Stimulated activated naive CD8-positive, alpha-beta T cell treated with anti-CD3 and anti-CD28 coated beads, Interleukin-15, amount 100 ng/mL, for 72 hours (primary cell): ENCODE measurements at regions not wholly inside any gene's neighbourhood (a gene's known extent, or its start where the extent isn't known, plus 50 kb on each side); places are given as distances from the start of the nearest gene placed in this dataset.

Experiments
- ATAC-seq: fragments of 150-1000 bp; cut with Tn5 transposase; 2 replicates; pipeline ENCODE4 v1.10.0; 2021; ENCODE audit warnings: mild to moderate bottlenecking, moderate library complexity
- DNase-seq, 2 donors: peaks; one replicate each; pipeline ENCODE4 v3.0.0; 2021 to 2022
- H3K27ac Mint-ChIP-seq, 2 donors: one replicate each; pipeline ENCODE4 v1.8.0; 2022; ENCODE audit warnings: mild to moderate bottlenecking in 2 of 2, mixed read lengths in 2 of 2, moderate library complexity in 2 of 2
- H3K27me3 Mint-ChIP-seq: one replicate; pipeline ENCODE4 v1.8.0; 2022; ENCODE audit warnings: mixed read lengths
- H3K4me1 Mint-ChIP-seq: one replicate; pipeline ENCODE4 v1.8.0; 2022; ENCODE audit warnings: mild to moderate bottlenecking, mixed read lengths
- H3K4me3 Mint-ChIP-seq, 2 donors: one replicate each; pipeline ENCODE4 v1.8.0; 2022; ENCODE audit warnings: mild to moderate bottlenecking in 2 of 2, mixed read lengths in 2 of 2, moderate library complexity in 1 of 2
- H3K9me3 Mint-ChIP-seq, 2 donors: one replicate each; pipeline ENCODE4 v1.8.0; 2022; ENCODE audit warnings: mixed read lengths in 2 of 2

GRCh38 chr2:236803621-236804020 is 234.0 kb downstream of the ACKR3 start:
- Mint-ChIP-seq H3K27me3 (peaks cover 28% of the 10 kb centered on the region), H3K4me3 (no peak overlapping the region), H3K9me3 (peaks cover 14 to 16% of the 10 kb centered on the region in 2 donors), H3K4me1 (no peaks in the 10 kb centered on the region), H3K27ac (no peak overlapping the region)
- DNase-seq, result no peak
- no peak for ATAC-seq

- ATAC-seq (no peak), DNase-seq (no peak)
- H3K27ac Mint-ChIP-seq, result no peak overlapping the region
- H3K27me3 Mint-ChIP-seq, result peaks cover 28% of the 10 kb centered on the region
- H3K4me3 Mint-ChIP-seq, result no peak overlapping the region
- peaks cover 16 to 21% of the 10 kb centered on the region in 2 donors for H3K9me3 Mint-ChIP-seq
- no peaks in the 10 kb centered on the region for H3K4me1 Mint-ChIP-seq
Observed at GRCh38 chr2:236805800-236806531, 236.3 kb downstream of the ACKR3 start.

GRCh38 chr2:236809716-236810115 is 240.1 kb downstream of the ACKR3 start:
- Mint-ChIP-seq H3K27me3 (peaks cover 9% of the 10 kb centered on the region), H3K4me3 (no peak overlapping the region), H3K9me3 (peaks cover 13 to 20% of the 10 kb centered on the region in 2 donors), H3K4me1 (no peaks in the 10 kb centered on the region), H3K27ac (no peak overlapping the region)
- DNase-seq (no peak), ATAC-seq (no peak)

- no peaks in the 10 kb centered on the region for H3K4me1 Mint-ChIP-seq
- H3K27ac Mint-ChIP-seq, result no peak overlapping the region
- H3K27me3 Mint-ChIP-seq, result peaks cover 4% of the 10 kb centered on the region
- DNase-seq, result no peak
- ATAC-seq, result no peak
- H3K9me3 Mint-ChIP-seq, result peaks cover 9 to 20% of the 10 kb centered on the region in 2 donors
- H3K4me3 Mint-ChIP-seq, result no peak overlapping the region
Observed at GRCh38 chr2:236811062-236811656, 241.5 kb downstream of the ACKR3 start.

GRCh38 chr2:236813766-236814165 is 244.1 kb downstream of the ACKR3 start:
- Mint-ChIP-seq H3K4me3 (no peak overlapping the region), H3K27me3 (peaks cover 17% of the 10 kb centered on the region), H3K9me3 (peaks cover 2 to 12% of the 10 kb centered on the region in 2 donors), H3K4me1 (no peaks in the 10 kb centered on the region), H3K27ac (no peak overlapping the region)
- DNase-seq (no peak), ATAC-seq (no peak)

GRCh38 chr2:236814593-236814992 is 245.0 kb downstream of the ACKR3 start:
- Mint-ChIP-seq H3K4me3 (no peak overlapping the region), H3K27ac (no peak overlapping the region), H3K9me3 (peaks cover 0 to 7% of the 10 kb centered on the region in 2 donors), H3K4me1 (no peaks in the 10 kb centered on the region), H3K27me3 (peaks cover 17% of the 10 kb centered on the region)
- no peak for DNase-seq
- no peak for ATAC-seq

- no peak overlapping the region for H3K27ac Mint-ChIP-seq
- no peak overlapping the region for H3K4me3 Mint-ChIP-seq
- no peak for DNase-seq
- no peaks in the 10 kb centered on the region for H3K4me1 Mint-ChIP-seq
- no peak for ATAC-seq
- H3K9me3 Mint-ChIP-seq, result peaks cover 0 to 5% of the 10 kb centered on the region in 2 donors
- peaks cover 17% of the 10 kb centered on the region for H3K27me3 Mint-ChIP-seq
Observed at GRCh38 chr2:236815746-236816145, 246.1 kb downstream of the ACKR3 start.

GRCh38 chr2:236816197-236817170 is 246.9 kb downstream of the ACKR3 start:
- H3K9me3 Mint-ChIP-seq, result peaks cover 0 to 11% of the 10 kb centered on the region in 2 donors
- no peak for ATAC-seq
- H3K27me3 Mint-ChIP-seq, result peaks cover 17% of the 10 kb centered on the region
- no peak overlapping the region for H3K4me3 Mint-ChIP-seq
- H3K27ac Mint-ChIP-seq, result no peak overlapping the region
- no peaks in the 10 kb centered on the region for H3K4me1 Mint-ChIP-seq
- no peak for DNase-seq

- H3K27ac Mint-ChIP-seq, result no peak overlapping the region
- no peak overlapping the region for H3K4me3 Mint-ChIP-seq
- H3K4me1 Mint-ChIP-seq, result no peaks in the 10 kb centered on the region
- peaks cover 6 to 19% of the 10 kb centered on the region in 2 donors for H3K9me3 Mint-ChIP-seq
- H3K27me3 Mint-ChIP-seq, result peaks cover 17% of the 10 kb centered on the region
- ATAC-seq (no peak), DNase-seq (no peak)
Observed at GRCh38 chr2:236818281-236819045, 248.8 kb downstream of the ACKR3 start.

GRCh38 chr2:236819275-236820002 is 249.8 kb downstream of the ACKR3 start:
- Mint-ChIP-seq H3K9me3 (peaks cover 6 to 19% of the 10 kb centered on the region in 2 donors), H3K4me1 (no peaks in the 10 kb centered on the region), H3K4me3 (no peak overlapping the region), H3K27me3 (peaks cover 17% of the 10 kb centered on the region), H3K27ac (peak overlapping the region in 1 of 2 donors; percentile 36)
- no peak for ATAC-seq
- no peak for DNase-seq

GRCh38 chr2:236820763-236821344 is 251.2 kb downstream of the ACKR3 start:
- no peak for ATAC-seq
- peaks cover 17% of the 10 kb centered on the region for H3K27me3 Mint-ChIP-seq
- no peaks in the 10 kb centered on the region for H3K4me1 Mint-ChIP-seq
- peaks cover 6 to 19% of the 10 kb centered on the region in 2 donors for H3K9me3 Mint-ChIP-seq
- H3K27ac Mint-ChIP-seq, result peak overlapping the region in 1 of 2 donors; percentile 61
- no peak for DNase-seq
- no peak overlapping the region for H3K4me3 Mint-ChIP-seq

- Mint-ChIP-seq H3K4me3 (no peak overlapping the region), H3K27ac (no peak overlapping the region), H3K9me3 (peaks cover 6 to 19% of the 10 kb centered on the region in 2 donors), H3K27me3 (peaks cover 1% of the 10 kb centered on the region), H3K4me1 (no peaks in the 10 kb centered on the region)
- DNase-seq (no peak), ATAC-seq (no peak)
Observed at GRCh38 chr2:236823041-236823629, 253.5 kb downstream of the ACKR3 start.

- H3K4me3 Mint-ChIP-seq, result no peak overlapping the region
- H3K4me1 Mint-ChIP-seq, result no peaks in the 10 kb centered on the region
- H3K27ac Mint-ChIP-seq, result no peak overlapping the region
- peaks cover 6 to 19% of the 10 kb centered on the region in 2 donors for H3K9me3 Mint-ChIP-seq
- no peak for DNase-seq
- H3K27me3 Mint-ChIP-seq, result no peaks in the 10 kb centered on the region
- no peak for ATAC-seq
Observed at GRCh38 chr2:236823963-236824362, 254.3 kb downstream of the ACKR3 start.

- H3K27ac Mint-ChIP-seq, result no peak overlapping the region
- peaks cover 6 to 19% of the 10 kb centered on the region in 2 donors for H3K9me3 Mint-ChIP-seq
- DNase-seq, result no peak
- no peaks in the 10 kb centered on the region for H3K27me3 Mint-ChIP-seq
- no peaks in the 10 kb centered on the region for H3K4me1 Mint-ChIP-seq
- no peak overlapping the region for H3K4me3 Mint-ChIP-seq
- no peak for ATAC-seq
Observed at GRCh38 chr2:236824836-236825235, 255.2 kb downstream of the ACKR3 start.
